ENCODE measurements at regions not wholly inside any gene's neighbourhood (a gene's known extent, or its start where the extent isn't known, plus 50 kb on each side); places are given as distances from the start of the nearest gene placed in this dataset.

- Histone ChIP-seq H3K36me3 (ENCODE audit: control insufficient read depth, insufficient read depth, low read length) (no peaks in the 10 kb centered on the region), H3K4me1 (ENCODE audit: control insufficient read depth, extremely low read depth, insufficient read depth, low read length) (no peaks in the 10 kb centered on the region), H4K20me1 (ENCODE audit: control insufficient read depth, extremely low read depth, insufficient read depth, low read length) (no peaks in the 10 kb centered on the region), H3K9ac (ENCODE audit: insufficient read depth, low read length) (no peak overlapping the region), H2AFZ (ENCODE audit: low read length) (no peak overlapping the region), H3K4me2 (ENCODE audit: extremely low read depth, insufficient read depth, low read length) (no peak overlapping the region), H3K27me3 (ENCODE audit: control insufficient read depth, insufficient read depth, low read length) (no peaks in the 10 kb centered on the region), H3K4me3 (replicated peaks in 1 of 4; ENCODE audit: control extremely low read depth in 1 of 4, insufficient read depth in 1 of 4, low read depth in 3 of 4, low read length in 4 of 4) (no peak overlapping the region), H3K27ac (ENCODE audit: insufficient read depth, low read length) (no peak overlapping the region), H3K79me2 (ENCODE audit: control insufficient read depth, insufficient read depth, low read length) (no peaks in the 10 kb centered on the region), H3K9me3 (ENCODE audit: control insufficient read depth, insufficient read depth, low read depth, low read length) (no peaks in the 10 kb centered on the region)
- TF ChIP-seq CTCF (conservative IDR thresholded peaks at IDR 0.05 in 1 of 2, IDR thresholded peaks at IDR 0.05 in 1 of 2; ENCODE audit: low read depth in 1 of 2, low read length in 2 of 2) (no peak), EZH2 (IDR thresholded peaks at IDR 0.05; ENCODE audit: low read length, missing control alignments) (no peak)
- DNase-seq (ENCODE audit: low read depth in 2 of 2), result peak; percentile 33 to 54
Observed at GRCh38 chrX:120768681-120769080, 107.0 kb downstream of the CT47B1 start.

- no peak overlapping the region for H3K9ac ChIP-seq (ENCODE audit: insufficient read depth, low read length)
- H3K79me2 ChIP-seq (ENCODE audit: control insufficient read depth, insufficient read depth, low read length), result no peaks in the 10 kb centered on the region
- no peaks in the 10 kb centered on the region for H3K9me3 ChIP-seq (ENCODE audit: control insufficient read depth, insufficient read depth, low read depth, low read length)
- no peaks in the 10 kb centered on the region for H3K27me3 ChIP-seq (ENCODE audit: control insufficient read depth, insufficient read depth, low read length)
- H3K4me2 ChIP-seq (ENCODE audit: extremely low read depth, insufficient read depth, low read length), result no peak overlapping the region
- H3K36me3 ChIP-seq (ENCODE audit: control insufficient read depth, insufficient read depth, low read length), result no peaks in the 10 kb centered on the region
- no peak overlapping the region for H2AFZ ChIP-seq (ENCODE audit: low read length)
- H4K20me1 ChIP-seq (ENCODE audit: control insufficient read depth, extremely low read depth, insufficient read depth, low read length), result no peaks in the 10 kb centered on the region
- peak in 1 of 2 donors; percentile 19 for DNase-seq (ENCODE audit: low read depth in 2 of 2)
- H3K27ac ChIP-seq (ENCODE audit: insufficient read depth, low read length), result no peak overlapping the region
- no peaks in the 10 kb centered on the region for H3K4me1 ChIP-seq (ENCODE audit: control insufficient read depth, extremely low read depth, insufficient read depth, low read length)
- H3K4me3 ChIP-seq (replicated peaks in 1 of 4; ENCODE audit: control extremely low read depth in 1 of 4, insufficient read depth in 1 of 4, low read depth in 3 of 4, low read length in 4 of 4), result no peak overlapping the region
- TF ChIP-seq CTCF (conservative IDR thresholded peaks at IDR 0.05 in 1 of 2, IDR thresholded peaks at IDR 0.05 in 1 of 2; ENCODE audit: low read depth in 1 of 2, low read length in 2 of 2) (no peak), EZH2 (IDR thresholded peaks at IDR 0.05; ENCODE audit: low read length, missing control alignments) (no peak)
Observed at GRCh38 chrX:120768254-120768653, 107.4 kb downstream of the CT47B1 start.

- no peaks in the 10 kb centered on the region for H3K79me2 ChIP-seq (ENCODE audit: control insufficient read depth, insufficient read depth, low read length)
- no peaks in the 10 kb centered on the region for H3K36me3 ChIP-seq (ENCODE audit: control insufficient read depth, insufficient read depth, low read length)
- no peak overlapping the region for H3K4me3 ChIP-seq (replicated peaks in 1 of 4; ENCODE audit: control extremely low read depth in 1 of 4, insufficient read depth in 1 of 4, low read depth in 3 of 4, low read length in 4 of 4)
- H3K4me2 ChIP-seq (ENCODE audit: extremely low read depth, insufficient read depth, low read length), result no peak overlapping the region
- no peak for DNase-seq (ENCODE audit: low read depth in 2 of 2)
- H3K4me1 ChIP-seq (ENCODE audit: control insufficient read depth, extremely low read depth, insufficient read depth, low read length), result no peaks in the 10 kb centered on the region
- no peaks in the 10 kb centered on the region for H3K27me3 ChIP-seq (ENCODE audit: control insufficient read depth, insufficient read depth, low read length)
- no peak overlapping the region for H3K27ac ChIP-seq (ENCODE audit: insufficient read depth, low read length)
- TF ChIP-seq CTCF (conservative IDR thresholded peaks at IDR 0.05 in 1 of 2, IDR thresholded peaks at IDR 0.05 in 1 of 2; ENCODE audit: low read depth in 1 of 2, low read length in 2 of 2) (no peak), EZH2 (IDR thresholded peaks at IDR 0.05; ENCODE audit: low read length, missing control alignments) (no peak)
- no peak overlapping the region for H3K9ac ChIP-seq (ENCODE audit: insufficient read depth, low read length)
- H2AFZ ChIP-seq (ENCODE audit: low read length), result no peak overlapping the region
- H3K9me3 ChIP-seq (ENCODE audit: control insufficient read depth, insufficient read depth, low read depth, low read length), result no peaks in the 10 kb centered on the region
- H4K20me1 ChIP-seq (ENCODE audit: control insufficient read depth, extremely low read depth, insufficient read depth, low read length), result no peaks in the 10 kb centered on the region
Observed at GRCh38 chrX:120763269-120763668, 112.4 kb downstream of the CT47B1 start.
